HG02870 (cell line): ENCODE measurements at regions not wholly inside any gene's neighbourhood (a gene's known extent, or its start where the extent isn't known, plus 50 kb on each side); places are given as distances from the start of the nearest gene placed in this dataset.

Experiments
- ATAC-seq: cut with Tn5 transposase; IDR thresholded peaks from one replicate; pipeline ENCODE4 v1.9.1; 2021; ENCODE audit warnings: mild to moderate bottlenecking, moderate library complexity; ENCODE audit not compliant: unreplicated experiment

GRCh38 chr10:4456279-4456678, 369.7 kb upstream of the AKR1E2 start:
- ATAC-seq = no peak

GRCh38 chr10:4453950-4454349, 372.1 kb upstream of the AKR1E2 start:
- ATAC-seq = no peak

- ATAC-seq = no peak
These were observed 372.7 kb upstream of the AKR1E2 start for GRCh38 chr10:4453276-4453675.

- no peak for ATAC-seq
These were observed 374.8 kb upstream of the AKR1E2 start for GRCh38 chr10:4450981-4451908.

GRCh38 chr10:4450169-4450568, 375.8 kb upstream of the AKR1E2 start:
- no peak for ATAC-seq

- no peak for ATAC-seq
These were observed 378.0 kb upstream of the AKR1E2 start for GRCh38 chr10:4448030-4448429.

GRCh38 chr10:4443419-4443818, 382.6 kb upstream of the AKR1E2 start:
- ATAC-seq = no peak

GRCh38 chr10:4442296-4442695, 383.7 kb upstream of the AKR1E2 start:
- no peak for ATAC-seq

GRCh38 chr10:4440260-4440659, 385.7 kb upstream of the AKR1E2 start:
- ATAC-seq = no peak

GRCh38 chr10:4437791-4438190, 388.2 kb upstream of the AKR1E2 start:
- ATAC-seq = no peak

GRCh38 chr10:4437061-4437460, 388.9 kb upstream of the AKR1E2 start:
- ATAC-seq = no peak

GRCh38 chr10:4436103-4436502, 389.9 kb upstream of the AKR1E2 start:
- no peak for ATAC-seq

GRCh38 chr10:4434516-4435071, 391.4 kb upstream of the AKR1E2 start:
- no peak for ATAC-seq

- no peak for ATAC-seq
These were observed 391.9 kb upstream of the AKR1E2 start for GRCh38 chr10:4434105-4434504.

- ATAC-seq = no peak
These were observed 394.7 kb upstream of the AKR1E2 start for GRCh38 chr10:4431114-4431863.

GRCh38 chr10:4429571-4429970, 396.4 kb upstream of the AKR1E2 start:
- no peak for ATAC-seq

- no peak for ATAC-seq
These were observed 398.5 kb upstream of the AKR1E2 start for GRCh38 chr10:4427532-4427931.

GRCh38 chr10:4426866-4427265, 399.1 kb upstream of the AKR1E2 start:
- no peak for ATAC-seq

GRCh38 chr10:4409319-4409718, 416.7 kb upstream of the AKR1E2 start:
- no peak for ATAC-seq

- ATAC-seq = no peak
These were observed 418.2 kb upstream of the AKR1E2 start for GRCh38 chr10:4407783-4408182.

GRCh38 chr10:4405828-4406227, 420.2 kb upstream of the AKR1E2 start:
- no peak for ATAC-seq
